ENCODE measurements at regions not wholly inside any gene's neighbourhood (a gene's known extent, or its start where the extent isn't known, plus 50 kb on each side); places are given as distances from the start of the nearest gene placed in this dataset.

- Histone ChIP-seq H4K20me1 (ENCODE audit: control insufficient read depth, insufficient read depth, low read depth, low read length) (no peaks in the 10 kb centered on the region), H3K79me2 (ENCODE audit: control insufficient read depth, low read length) (no peaks in the 10 kb centered on the region), H3K4me1 (ENCODE audit: control insufficient read depth, low read length) (no peaks in the 10 kb centered on the region), H3K27ac (ENCODE audit: low read depth, low read length) (no peak overlapping the region), H3K27me3 (ENCODE audit: control insufficient read depth, low read length) (no peaks in the 10 kb centered on the region), H3K4me2 (ENCODE audit: low read length) (no peak overlapping the region), H3F3A (ENCODE audit: control insufficient read depth, insufficient read depth) (no peaks in the 10 kb centered on the region), H3K9me3 (ENCODE audit: control insufficient read depth, insufficient read depth, low read length) (no peaks in the 10 kb centered on the region), H3K36me3 (ENCODE audit: control insufficient read depth, low read length) (no peaks in the 10 kb centered on the region), H3K9me2 (replicated peaks; ENCODE audit: control insufficient read depth, low read length) (no peaks in the 10 kb centered on the region), H3K4me3 (ENCODE audit: low read length) (no peak overlapping the region)
- TF ChIP-seq CTCF (IDR thresholded peaks at IDR 0.05; ENCODE audit: low read depth, low read length, poor library complexity, severe bottlenecking) (no peak), EZH2phosphoT487 (IDR thresholded peaks at IDR 0.05; ENCODE audit: borderline replicate concordance, low read length) (no peak)
Observed at GRCh38 chr1:78255846-78256245, 210.1 kb downstream of the GIPC2 start.

GRCh38 chr1:78263459-78263858 lies 217.7 kb downstream of the GIPC2 start:
- Histone ChIP-seq H3K27me3 (ENCODE audit: control insufficient read depth, low read length) (no peaks in the 10 kb centered on the region), H3K27ac (ENCODE audit: low read depth, low read length) (no peak overlapping the region), H3K4me3 (ENCODE audit: low read length) (no peak overlapping the region), H3K9me2 (replicated peaks; ENCODE audit: control insufficient read depth, low read length) (no peaks in the 10 kb centered on the region), H3K79me2 (ENCODE audit: control insufficient read depth, low read length) (no peaks in the 10 kb centered on the region), H3F3A (ENCODE audit: control insufficient read depth, insufficient read depth) (no peaks in the 10 kb centered on the region), H4K20me1 (ENCODE audit: control insufficient read depth, insufficient read depth, low read depth, low read length) (no peaks in the 10 kb centered on the region), H3K4me2 (ENCODE audit: low read length) (no peak overlapping the region), H3K36me3 (ENCODE audit: control insufficient read depth, low read length) (no peaks in the 10 kb centered on the region), H3K9me3 (ENCODE audit: control insufficient read depth, insufficient read depth, low read length) (no peaks in the 10 kb centered on the region), H3K4me1 (ENCODE audit: control insufficient read depth, low read length) (no peaks in the 10 kb centered on the region)
- TF ChIP-seq EZH2phosphoT487 (IDR thresholded peaks at IDR 0.05; ENCODE audit: borderline replicate concordance, low read length) (no peak), CTCF (IDR thresholded peaks at IDR 0.05; ENCODE audit: low read depth, low read length, poor library complexity, severe bottlenecking) (no peak)

GRCh38 chr1:78263946-78264345 lies 218.2 kb downstream of the GIPC2 start:
- Histone ChIP-seq H3K4me3 (ENCODE audit: low read length) (no peak overlapping the region), H4K20me1 (ENCODE audit: control insufficient read depth, insufficient read depth, low read depth, low read length) (no peaks in the 10 kb centered on the region), H3K4me2 (ENCODE audit: low read length) (no peak overlapping the region), H3K9me2 (replicated peaks; ENCODE audit: control insufficient read depth, low read length) (no peaks in the 10 kb centered on the region), H3K79me2 (ENCODE audit: control insufficient read depth, low read length) (no peaks in the 10 kb centered on the region), H3F3A (ENCODE audit: control insufficient read depth, insufficient read depth) (no peaks in the 10 kb centered on the region), H3K27me3 (ENCODE audit: control insufficient read depth, low read length) (no peaks in the 10 kb centered on the region), H3K9me3 (ENCODE audit: control insufficient read depth, insufficient read depth, low read length) (no peaks in the 10 kb centered on the region), H3K36me3 (ENCODE audit: control insufficient read depth, low read length) (no peaks in the 10 kb centered on the region), H3K4me1 (ENCODE audit: control insufficient read depth, low read length) (no peaks in the 10 kb centered on the region), H3K27ac (ENCODE audit: low read depth, low read length) (no peak overlapping the region)
- TF ChIP-seq EZH2phosphoT487 (IDR thresholded peaks at IDR 0.05; ENCODE audit: borderline replicate concordance, low read length) (no peak), CTCF (IDR thresholded peaks at IDR 0.05; ENCODE audit: low read depth, low read length, poor library complexity, severe bottlenecking) (no peak)
